Esophagus (tissue), 2 donors: ENCODE measurements at regions not wholly inside any gene's neighbourhood (a gene's known extent, or its start where the extent isn't known, plus 50 kb on each side); places are given as distances from the start of the nearest gene placed in this dataset.
A peak's percentile ranks its signal among the peaks of the same experiment; 100 is the strongest.

Source experiments
- H3K27ac ChIP-seq, 2 donors: one replicate each; pipeline ENCODE4 v1.5.1; 2013; ENCODE audit warnings: low read depth in 2 of 2, mild to moderate bottlenecking in 2 of 2, inconsistent platforms in 1 of 2, low read length in 1 of 2, moderate library complexity in 1 of 2
- H3K27me3 ChIP-seq, 2 donors: one replicate each; pipeline ENCODE4 v1.6.1; 2013; ENCODE audit warnings: low read length in 2 of 2, control low read depth in 1 of 2, mild to moderate bottlenecking in 1 of 2; ENCODE audit not compliant: insufficient read depth in 2 of 2, control insufficient read depth in 1 of 2
- H3K36me3 ChIP-seq, 2 donors: one replicate each; pipeline ENCODE4 v1.6.1; 2013; ENCODE audit warnings: low read length in 1 of 2; ENCODE audit not compliant: control insufficient read depth in 2 of 2, insufficient read depth in 2 of 2
- H3K4me1 ChIP-seq, 2 donors: one replicate each; pipeline ENCODE4 v1.6.1; 2013; ENCODE audit warnings: low read length in 1 of 2; ENCODE audit not compliant: control insufficient read depth in 2 of 2, insufficient read depth in 2 of 2
- H3K4me3 ChIP-seq, 2 donors: one replicate each; pipeline ENCODE4 v1.5.1; 2013; ENCODE audit warnings: low read length in 2 of 2, mild to moderate bottlenecking in 2 of 2, low read depth in 1 of 2, moderate library complexity in 1 of 2
- H3K9me3 ChIP-seq, 2 donors: one replicate each; pipeline ENCODE4 v1.6.1; 2013; ENCODE audit warnings: mild to moderate bottlenecking in 2 of 2, low read depth in 1 of 2, low read length in 1 of 2, moderate library complexity in 1 of 2; ENCODE audit not compliant: control insufficient read depth in 2 of 2, insufficient read depth in 1 of 2
- WGBS, 2 donors: extraction: QIAGEN DNeasy Blood & Tissue Kit; methylation state at CpG; one replicate each; pipeline ENCODE4 v1.1.7; 2013; 5-methylcytosine and 5-hydroxymethylcytosine counted together
- donor health status: healthy with polysubstance abuse.
- donor health status: Bipolar disorder and iron deficiency.

DNA sequence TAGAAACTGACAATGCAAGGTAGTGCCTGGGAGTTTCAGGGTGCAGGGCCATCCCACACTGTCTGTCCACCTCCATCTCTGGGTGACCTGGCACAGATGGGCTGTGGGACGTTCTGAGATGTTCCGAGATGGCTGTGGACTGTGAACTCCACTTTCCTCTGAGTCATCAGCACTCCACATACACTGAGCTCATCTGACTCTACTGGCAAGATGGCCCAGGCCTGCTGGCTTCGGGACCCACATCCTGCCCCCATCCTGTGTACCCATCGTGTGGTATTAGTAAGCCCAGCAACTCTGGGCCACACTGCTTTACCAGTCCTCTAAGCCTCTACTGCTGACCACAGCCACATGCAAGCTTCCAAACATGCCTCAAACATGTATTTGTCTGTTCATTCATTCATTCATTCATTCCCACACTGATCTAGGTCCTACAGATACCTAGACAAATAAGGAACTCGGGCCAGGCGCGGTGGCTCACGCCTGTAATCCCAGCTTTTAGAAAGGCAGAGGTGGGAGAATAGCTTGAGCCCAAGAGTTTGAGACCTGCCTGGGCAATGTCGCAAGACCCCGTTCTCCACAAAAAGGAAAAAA lies 124.8 kb upstream of the CXCR4 start:
- Histone ChIP-seq H3K9me3 (peaks cover 0 to 4% of the 10 kb centered on the region in 2 donors), H3K4me3 (no peak overlapping the region), H3K27me3 (no peaks in the 10 kb centered on the region), H3K36me3 (no peaks in the 10 kb centered on the region), H3K4me1 (peaks cover 0 to 2% of the 10 kb centered on the region in 2 donors), H3K27ac (no peak overlapping the region)
- 73 to 81% methylated on average over 9 of the region's 10 CpGs for WGBS, 2 donors

GRCh38 chr2:136242100-136242499 lies 124.2 kb upstream of the CXCR4 start:
- H3K4me3 ChIP-seq: no peak overlapping the region
- H3K27me3 ChIP-seq: no peaks in the 10 kb centered on the region
- 88 to 89% methylated on average over 4 of the region's 4 CpGs for WGBS, 2 donors
- H3K9me3 ChIP-seq: peaks cover 0 to 4% of the 10 kb centered on the region in 2 donors
- no peak overlapping the region for H3K27ac ChIP-seq
- H3K36me3 ChIP-seq: no peaks in the 10 kb centered on the region
- H3K4me1 ChIP-seq: peaks cover 0 to 2% of the 10 kb centered on the region in 2 donors

DNA sequence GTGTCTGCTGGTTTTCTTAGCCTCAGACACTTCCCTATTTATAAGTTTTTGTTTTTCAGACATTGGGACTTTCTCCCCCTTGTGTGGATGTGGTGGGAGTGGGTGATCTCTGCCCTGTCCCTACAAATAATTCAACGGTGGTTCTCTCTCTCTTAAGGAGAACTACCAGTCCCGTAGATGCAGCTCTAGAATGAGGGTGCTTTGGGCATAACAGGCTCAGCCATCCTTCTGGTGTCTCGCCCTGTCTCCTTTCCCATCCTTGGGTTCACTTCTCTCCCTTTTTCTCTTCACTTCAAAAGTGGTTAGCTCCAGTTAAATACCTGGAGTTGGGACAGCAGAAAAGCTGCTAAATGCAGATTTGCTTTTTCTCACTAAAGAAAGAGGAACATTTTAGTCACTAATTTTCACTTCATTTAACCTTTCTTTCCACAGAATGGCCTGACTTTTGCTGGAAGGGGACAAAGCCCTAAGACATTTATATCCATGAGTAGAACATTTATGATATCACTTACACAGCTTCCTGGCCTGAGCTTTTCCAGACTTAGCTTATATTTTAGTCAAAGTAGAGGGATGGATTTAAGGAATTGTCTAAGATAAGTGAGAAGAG lies 121.2 kb upstream of the CXCR4 start:
- WGBS, 2 donors: 47 to 56% methylated on average over 3 of the region's 3 CpGs
- Histone ChIP-seq H3K36me3 (no peaks in the 10 kb centered on the region), H3K9me3 (peaks cover 0 to 4% of the 10 kb centered on the region in 2 donors), H3K27ac (peak overlapping the region; percentile 19 to 57), H3K4me1 (peaks cover 5 to 7% of the 10 kb centered on the region in 2 donors), H3K27me3 (no peaks in the 10 kb centered on the region), H3K4me3 (no peak overlapping the region)

- no peaks in the 10 kb centered on the region for H3K27me3 ChIP-seq
- no peaks in the 10 kb centered on the region for H3K36me3 ChIP-seq
- H3K4me1 ChIP-seq: peaks cover 5 to 7% of the 10 kb centered on the region in 2 donors
- WGBS, 2 donors: 20 to 26% methylated on average over 6 of the region's 6 CpGs
- H3K4me3 ChIP-seq: no peak overlapping the region
- H3K9me3 ChIP-seq: no peaks in the 10 kb centered on the region
- H3K27ac ChIP-seq: peak overlapping the region; percentile 40 to 68
Observed at GRCh38 chr2:136238286-136239078, 120.5 kb upstream of the CXCR4 start.

DNA sequence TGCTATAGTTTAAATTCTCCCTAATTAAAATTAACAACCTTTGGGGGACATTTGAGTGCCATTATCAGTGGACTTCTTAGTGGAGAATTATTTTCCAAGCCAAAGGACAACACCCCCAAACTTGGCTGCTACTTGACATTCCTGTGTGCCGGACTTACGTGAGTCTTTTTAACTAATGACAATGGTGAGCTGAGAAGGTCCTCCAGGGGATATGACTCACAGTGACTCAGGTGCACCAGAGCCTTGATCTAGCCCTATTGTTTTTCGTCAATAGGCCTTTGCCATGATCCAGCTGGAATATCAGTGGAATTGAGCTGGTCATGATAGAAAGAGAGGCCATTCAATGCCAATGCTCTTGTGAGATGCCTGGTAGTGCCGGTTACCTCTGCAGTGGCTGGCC lies 118.1 kb upstream of the CXCR4 start:
- no peaks in the 10 kb centered on the region for H3K9me3 ChIP-seq
- H3K27ac ChIP-seq: peak overlapping the region in 1 of 2 donors; percentile 31
- no peaks in the 10 kb centered on the region for H3K27me3 ChIP-seq
- WGBS, 2 donors: 27 to 45% methylated on average over 4 of the region's 4 CpGs
- peaks cover 5 to 7% of the 10 kb centered on the region in 2 donors for H3K4me1 ChIP-seq
- H3K36me3 ChIP-seq: no peaks in the 10 kb centered on the region
- H3K4me3 ChIP-seq: no peak overlapping the region

DNA sequence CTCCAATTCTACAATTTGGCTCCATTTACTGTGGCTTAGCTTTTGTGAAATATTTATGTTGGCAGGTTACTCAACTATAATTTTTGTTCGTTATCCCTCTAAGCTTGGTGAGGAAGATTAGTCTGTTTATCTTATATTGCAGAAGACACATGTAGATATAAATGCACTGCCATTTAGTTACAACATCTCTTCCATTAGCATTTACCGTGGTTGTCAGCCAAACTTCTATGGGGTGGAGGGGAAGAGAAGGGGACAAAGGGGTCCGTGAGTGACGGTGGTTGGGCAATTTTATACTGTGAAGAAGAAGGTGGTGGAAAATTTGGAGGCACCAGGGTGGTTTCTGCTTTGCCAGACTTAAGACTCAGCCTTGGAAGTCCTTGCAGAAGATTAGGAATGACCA lies 117.6 kb upstream of the CXCR4 start:
- H3K4me3 ChIP-seq: no peak overlapping the region
- H3K27me3 ChIP-seq: no peaks in the 10 kb centered on the region
- no peaks in the 10 kb centered on the region for H3K36me3 ChIP-seq
- WGBS, 2 donors: 31 to 43% methylated on average over 4 of the region's 4 CpGs
- H3K27ac ChIP-seq: no peak overlapping the region
- H3K4me1 ChIP-seq: peaks cover 5 to 7% of the 10 kb centered on the region in 2 donors
- H3K9me3 ChIP-seq: no peaks in the 10 kb centered on the region

DNA sequence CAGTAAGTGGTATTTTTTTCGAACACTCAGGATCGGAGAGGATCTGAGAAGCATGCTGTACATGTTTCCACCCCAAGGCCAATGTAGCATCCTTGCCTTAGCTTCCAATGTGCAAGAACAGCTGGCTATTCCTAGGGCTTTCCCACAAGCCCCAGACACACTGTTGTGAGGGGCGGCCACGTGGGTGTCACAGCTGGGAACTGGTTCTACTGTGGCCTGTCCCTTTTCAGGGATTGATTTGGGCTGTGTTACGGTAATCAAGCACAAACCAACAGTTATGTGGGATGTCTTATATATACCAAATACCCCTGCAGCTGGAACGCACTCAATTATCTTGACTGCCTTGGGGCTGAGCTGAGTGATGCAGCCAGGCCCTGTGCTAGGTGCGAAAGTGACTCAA lies 116.3 kb upstream of the CXCR4 start:
- Histone ChIP-seq H3K36me3 (no peaks in the 10 kb centered on the region), H3K4me3 (no peak overlapping the region), H3K27me3 (no peaks in the 10 kb centered on the region), H3K9me3 (no peaks in the 10 kb centered on the region), H3K4me1 (peaks cover 5 to 7% of the 10 kb centered on the region in 2 donors), H3K27ac (no peak overlapping the region)
- 88 to 93% methylated on average over 7 of the region's 7 CpGs for WGBS, 2 donors

GRCh38 chr2:136233298-136233697 lies 115.3 kb upstream of the CXCR4 start:
- Histone ChIP-seq H3K4me3 (no peak overlapping the region), H3K27me3 (peaks cover 0 to 3% of the 10 kb centered on the region in 2 donors), H3K4me1 (peaks cover 4 to 7% of the 10 kb centered on the region in 2 donors)

GRCh38 chr2:136232456-136233172 lies 114.7 kb upstream of the CXCR4 start:
- Histone ChIP-seq H3K9me3 (no peaks in the 10 kb centered on the region), H3K27me3 (peaks cover 0 to 4% of the 10 kb centered on the region in 2 donors), H3K4me3 (no peak overlapping the region), H3K27ac (no peak overlapping the region), H3K36me3 (no peaks in the 10 kb centered on the region), H3K4me1 (peaks cover 3 to 7% of the 10 kb centered on the region in 2 donors)
- WGBS, 2 donors: 49 to 52% methylated on average over 7 of the region's 7 CpGs

More at GRCh38 chr2:136233298-136233697, 115.3 kb upstream of the CXCR4 start:
- H3K9me3 ChIP-seq: no peaks in the 10 kb centered on the region
- H3K27ac ChIP-seq: no peak overlapping the region
- no peaks in the 10 kb centered on the region for H3K36me3 ChIP-seq
